Hepatocyte (in vitro differentiated cells): ENCODE measurements at regions not wholly inside any gene's neighbourhood (a gene's known extent, or its start where the extent isn't known, plus 50 kb on each side); places are given as distances from the start of the nearest gene placed in this dataset.

ENCODE experiments used
- DNase-seq: peaks from one replicate; pipeline ENCODE4 v3.0.0-alpha.2; 2016; ENCODE audit warnings: low spot score
- H2AFZ ChIP-seq: fragments of 200-600 bp; sonication (generic); 2 replicates; pipeline ENCODE4 v1.6.0; 2016; ENCODE audit warnings: antibody characterized with exemption, mild to moderate bottlenecking
- H3K27ac ChIP-seq: fragments of 200-600 bp; sonication (generic); 2 replicates; pipeline ENCODE4 v1.5.1; 2016; ENCODE audit warnings: mild to moderate bottlenecking
- H3K27me3 ChIP-seq: fragments of 200-600 bp; sonication (generic); 2 replicates; pipeline ENCODE4 v1.6.1; 2016
- H3K36me3 ChIP-seq: fragments of 200-600 bp; sonication (generic); replicated peaks from 2 replicates; pipeline ENCODE4 v1.5.1; 2016; ENCODE audit warnings: low read depth; ENCODE audit not compliant: insufficient read depth
- H3K4me1 ChIP-seq: fragments of 200-600 bp; sonication (generic); 2 replicates; pipeline ENCODE4 v1.5.1; 2016; ENCODE audit warnings: mild to moderate bottlenecking, moderate library complexity; ENCODE audit not compliant: insufficient read depth
- H3K4me2 ChIP-seq: fragments of 200-600 bp; sonication (generic); 2 replicates; pipeline ENCODE4 v1.6.0; 2016
- H3K4me3 ChIP-seq: fragments of 200-600 bp; sonication (generic); 2 replicates; pipeline ENCODE4 v1.5.1; 2016; ENCODE audit warnings: mild to moderate bottlenecking
- H3K79me2 ChIP-seq: fragments of 200-600 bp; sonication (generic); 2 replicates; pipeline ENCODE4 v1.6.0; 2017; ENCODE audit warnings: mild to moderate bottlenecking
- H3K9me2 ChIP-seq: fragments of 200-600 bp; sonication (generic); replicated peaks from 2 replicates; pipeline ENCODE4 v1.6.0; 2017; ENCODE audit warnings: mild to moderate bottlenecking; ENCODE audit not compliant: insufficient read depth
- H3K9me3 ChIP-seq: fragments of 200-600 bp; sonication (generic); 2 replicates; pipeline ENCODE4 v1.5.1; 2016; ENCODE audit warnings: low read depth, mild to moderate bottlenecking
- H4K20me1 ChIP-seq: fragments of 200-600 bp; sonication (generic); 2 replicates; pipeline ENCODE4 v1.6.0; 2016; ENCODE audit warnings: mild to moderate bottlenecking; ENCODE audit not compliant: insufficient read depth, poor library complexity, severe bottlenecking
- EZH2 ChIP-seq: fragments of 200-600 bp; sonication (generic); IDR thresholded peaks from 2 replicates; pipeline ENCODE4 v1.6.1; 2016; ENCODE audit warnings: antibody characterized with exemption, mild to moderate bottlenecking, borderline replicate concordance
- EZH2phosphoT487 ChIP-seq: fragments of 200-600 bp; sonication (generic); IDR thresholded peaks from one replicate; pipeline ENCODE4 v1.6.1; 2018; ENCODE audit warnings: antibody characterized with exemption, mild to moderate bottlenecking, low read depth, moderate library complexity; ENCODE audit not compliant: unreplicated experiment, severe bottlenecking
- WGBS: methylation state at CpG from one replicate; pipeline ENCODE4 v1.1.6; 2016; ENCODE audit warnings: low lambda C conversion rate; ENCODE audit errors: missing lambda C conversion rate; 5-methylcytosine and 5-hydroxymethylcytosine counted together
- TF ChIP-seq, protein P1 (sequence below): fragments of 200-600 bp; sonication (generic); IDR thresholded peaks from 2 replicates; pipeline ENCODE4 v1.5.1; 2016; ENCODE audit warnings: antibody characterized with exemption, mild to moderate bottlenecking; ENCODE audit not compliant: poor library complexity

- H3K27me3 ChIP-seq = no peaks in the 10 kb centered on the region
- no peak overlapping the region for H3K4me2 ChIP-seq
- no peaks in the 10 kb centered on the region for H3K4me1 ChIP-seq
- DNase-seq = no peak
- no peaks in the 10 kb centered on the region for H3K9me2 ChIP-seq
- TF ChIP-seq EZH2phosphoT487 = no peak
- H2AFZ ChIP-seq = no peak overlapping the region
- H3K27ac ChIP-seq = no peak overlapping the region
- H4K20me1 ChIP-seq = no peaks in the 10 kb centered on the region
- 86% methylated on average over 2 of the region's 2 CpGs for WGBS
- no peaks in the 10 kb centered on the region for H3K79me2 ChIP-seq
- no peak overlapping the region for H3K4me3 ChIP-seq
- H3K9me3 ChIP-seq = no peaks in the 10 kb centered on the region
- H3K36me3 ChIP-seq = no peaks in the 10 kb centered on the region
Measured at GRCh38 chr20:6908673-6909072, 141.2 kb downstream of the BMP2 start.

DNA sequence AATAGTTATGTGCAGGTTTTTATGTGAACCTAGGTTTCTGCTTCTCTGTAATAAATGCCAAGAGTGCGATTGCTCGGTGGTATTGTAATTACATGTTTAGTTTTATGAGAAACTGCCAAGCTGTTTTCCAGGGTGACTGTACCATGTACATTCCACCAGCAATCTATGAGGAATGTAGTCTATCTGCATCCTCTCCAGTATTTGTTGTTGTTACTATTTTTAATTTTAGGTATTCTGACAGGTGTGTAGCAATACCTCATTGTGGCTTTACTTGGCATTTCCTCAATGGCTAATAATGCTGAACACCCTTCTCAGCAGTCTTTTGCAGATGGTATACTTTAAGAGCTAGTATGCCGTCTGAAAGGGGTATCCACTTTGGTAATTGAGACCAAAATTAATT, 142.1 kb downstream of the BMP2 start:
- Histone ChIP-seq H3K4me3 (no peak overlapping the region), H3K79me2 (no peaks in the 10 kb centered on the region), H3K4me2 (no peak overlapping the region), H2AFZ (no peak overlapping the region), H3K9me3 (no peaks in the 10 kb centered on the region), H4K20me1 (no peaks in the 10 kb centered on the region), H3K4me1 (no peaks in the 10 kb centered on the region), H3K27me3 (no peaks in the 10 kb centered on the region), H3K27ac (no peak overlapping the region), H3K36me3 (no peaks in the 10 kb centered on the region), H3K9me2 (no peaks in the 10 kb centered on the region)
- TF ChIP-seq, protein P1, sequence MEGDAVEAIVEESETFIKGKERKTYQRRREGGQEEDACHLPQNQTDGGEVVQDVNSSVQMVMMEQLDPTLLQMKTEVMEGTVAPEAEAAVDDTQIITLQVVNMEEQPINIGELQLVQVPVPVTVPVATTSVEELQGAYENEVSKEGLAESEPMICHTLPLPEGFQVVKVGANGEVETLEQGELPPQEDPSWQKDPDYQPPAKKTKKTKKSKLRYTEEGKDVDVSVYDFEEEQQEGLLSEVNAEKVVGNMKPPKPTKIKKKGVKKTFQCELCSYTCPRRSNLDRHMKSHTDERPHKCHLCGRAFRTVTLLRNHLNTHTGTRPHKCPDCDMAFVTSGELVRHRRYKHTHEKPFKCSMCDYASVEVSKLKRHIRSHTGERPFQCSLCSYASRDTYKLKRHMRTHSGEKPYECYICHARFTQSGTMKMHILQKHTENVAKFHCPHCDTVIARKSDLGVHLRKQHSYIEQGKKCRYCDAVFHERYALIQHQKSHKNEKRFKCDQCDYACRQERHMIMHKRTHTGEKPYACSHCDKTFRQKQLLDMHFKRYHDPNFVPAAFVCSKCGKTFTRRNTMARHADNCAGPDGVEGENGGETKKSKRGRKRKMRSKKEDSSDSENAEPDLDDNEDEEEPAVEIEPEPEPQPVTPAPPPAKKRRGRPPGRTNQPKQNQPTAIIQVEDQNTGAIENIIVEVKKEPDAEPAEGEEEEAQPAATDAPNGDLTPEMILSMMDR = no peak
- TF ChIP-seq EZH2phosphoT487 (no peak), EZH2 (no peak)
- 91% methylated on average over 3 of the region's 3 CpGs for WGBS
- DNase-seq = no peak

- no peak for TF ChIP-seq EZH2phosphoT487
- TF ChIP-seq, protein P1 = no peak
- no peak for TF ChIP-seq EZH2
- H2AFZ ChIP-seq = no peak overlapping the region
- WGBS = 84% methylated on average over 4 of the region's 4 CpGs
Measured at GRCh38 chr20:6914986-6915385, 147.5 kb downstream of the BMP2 start.

GRCh38 chr20:6916938-6917337, 149.5 kb downstream of the BMP2 start:
- Histone ChIP-seq H3K79me2 (no peaks in the 10 kb centered on the region), H3K4me1 (no peaks in the 10 kb centered on the region), H3K36me3 (no peaks in the 10 kb centered on the region), H3K27ac (no peak overlapping the region), H3K4me2 (no peak overlapping the region), H3K9me3 (no peaks in the 10 kb centered on the region), H3K27me3 (no peaks in the 10 kb centered on the region), H2AFZ (no peak overlapping the region), H3K9me2 (no peaks in the 10 kb centered on the region), H4K20me1 (no peaks in the 10 kb centered on the region), H3K4me3 (no peak overlapping the region)
- WGBS = 100% methylated on average over 1 of the region's 1 CpG
- DNase-seq = no peak
- TF ChIP-seq EZH2phosphoT487 (no peak), EZH2 (no peak)
- TF ChIP-seq, protein P1 = no peak

More at GRCh38 chr20:6914986-6915385, 147.5 kb downstream of the BMP2 start:
- no peak for DNase-seq
- Histone ChIP-seq H3K4me1 (no peaks in the 10 kb centered on the region), H3K9me2 (no peaks in the 10 kb centered on the region), H3K27me3 (no peaks in the 10 kb centered on the region), H3K79me2 (no peaks in the 10 kb centered on the region), H3K4me3 (no peak overlapping the region), H4K20me1 (no peaks in the 10 kb centered on the region), H3K9me3 (no peaks in the 10 kb centered on the region), H3K4me2 (no peak overlapping the region), H3K36me3 (no peaks in the 10 kb centered on the region), H3K27ac (no peak overlapping the region)
